IPS DF 4.7 (cell line): ENCODE measurements at regions not wholly inside any gene's neighbourhood (a gene's known extent, or its start where the extent isn't known, plus 50 kb on each side); places are given as distances from the start of the nearest gene placed in this dataset.

Source experiments
- DNase-seq: peaks from one replicate; pipeline ENCODE4 v3.0.0-alpha.2; 2013; ENCODE audit warnings: low spot score; ENCODE audit errors: extremely low read depth

- no peak for DNase-seq
Observed at GRCh38 chr3:43183456-43183855, 77.6 kb upstream of the POMGNT2 start.

GRCh38 chr3:43181202-43181821, 75.4 kb upstream of the POMGNT2 start:
- DNase-seq: no peak

GRCh38 chr3:43180694-43181093, 74.8 kb upstream of the POMGNT2 start:
- no peak for DNase-seq

- no peak for DNase-seq
Observed at GRCh38 chr3:43180027-43180426, 74.1 kb upstream of the POMGNT2 start.

- no peak for DNase-seq
Observed at GRCh38 chr3:43178891-43179366, 73.0 kb upstream of the POMGNT2 start.

- DNase-seq: no peak
Observed at GRCh38 chr3:43177085-43177484, 71.2 kb upstream of the POMGNT2 start.

GRCh38 chr3:43176666-43177065, 70.8 kb upstream of the POMGNT2 start:
- no peak for DNase-seq

- no peak for DNase-seq
Observed at GRCh38 chr3:43175541-43175940, 69.7 kb upstream of the POMGNT2 start.

GRCh38 chr3:43173949-43174348, 68.1 kb upstream of the POMGNT2 start:
- DNase-seq: no peak

- DNase-seq: no peak
Observed at GRCh38 chr3:43171748-43172147, 65.9 kb upstream of the POMGNT2 start.

GRCh38 chr3:43170553-43170952, 64.7 kb upstream of the POMGNT2 start:
- no peak for DNase-seq

- no peak for DNase-seq
Observed at GRCh38 chr3:43169987-43170386, 64.1 kb upstream of the POMGNT2 start.

GRCh38 chr3:43166406-43166805, 60.5 kb upstream of the POMGNT2 start:
- no peak for DNase-seq

- no peak for DNase-seq
Observed at GRCh38 chr3:43165786-43166185, 59.9 kb upstream of the POMGNT2 start.

GRCh38 chr3:43163895-43164493, 58.1 kb upstream of the POMGNT2 start:
- DNase-seq: no peak

GRCh38 chr3:43162230-43163084, 56.6 kb upstream of the POMGNT2 start:
- DNase-seq: no peak

GRCh38 chr3:43161684-43162229, 55.9 kb upstream of the POMGNT2 start:
- DNase-seq: no peak

- DNase-seq: no peak
Observed at GRCh38 chr3:43160664-43161063, 54.8 kb upstream of the POMGNT2 start.

GRCh38 chr3:43159876-43160255, 54.0 kb upstream of the POMGNT2 start:
- no peak for DNase-seq

- DNase-seq: no peak
Observed at GRCh38 chr3:43159131-43159875, 53.4 kb upstream of the POMGNT2 start.

GRCh38 chr3:43156812-43157455, 51.1 kb upstream of the POMGNT2 start:
- no peak for DNase-seq
